ENCODE measurements at regions not wholly inside any gene's neighbourhood (a gene's known extent, or its start where the extent isn't known, plus 50 kb on each side); places are given as distances from the start of the nearest gene placed in this dataset.

- no peak for TF ChIP-seq ZBTB33 (IDR thresholded peaks at IDR 0.05)
- TF ChIP-seq CTCF (IDR thresholded peaks at IDR 0.05; ENCODE audit: low read depth, low read length, missing input control), result no peak
- no peak for TF ChIP-seq MAX (IDR thresholded peaks at IDR 0.05)
- TF ChIP-seq TAF1 (conservative IDR thresholded peaks at IDR 0.05), result no peak
- no peak for TF ChIP-seq REST (IDR thresholded peaks at IDR 0.05)
- TF ChIP-seq GABPA (IDR thresholded peaks at IDR 0.05 in 1 of 2, conservative IDR thresholded peaks at IDR 0.05 in 1 of 2), result no peak
- no peak for TF ChIP-seq EGR1 (IDR thresholded peaks at IDR 0.05; ENCODE audit: low read depth in 2 of 2)
- TF ChIP-seq RAD21 (IDR thresholded peaks at IDR 0.05), result no peak
- no peak for TF ChIP-seq RXRA (IDR thresholded peaks at IDR 0.05)
Observed at GRCh38 chr3:190227064-190227463, 95.2 kb downstream of the CLDN1 start.
